Upper lobe of left lung (tissue), 4 donors: ENCODE measurements at regions not wholly inside any gene's neighbourhood (a gene's known extent, or its start where the extent isn't known, plus 50 kb on each side); places are given as distances from the start of the nearest gene placed in this dataset.

ENCODE experiments used
- CTCF ChIP-seq, 6 experiments: fragments of 450-650 bp in 4 of 6; fragments of 200-600 bp in 2 of 6; sonication (generic) in 2 of 6; IDR thresholded peaks; one replicate each; pipeline ENCODE4 v1.5.1; 2016 to 2019; ENCODE audit warnings: antibody characterized with exemption in 6 of 6
- POLR2A ChIP-seq, 4 donors: fragments of 450-650 bp; IDR thresholded peaks; one replicate each; pipeline ENCODE4 v1.5.1; 2016 to 2017; ENCODE audit warnings: antibody characterized with exemption in 4 of 4, mild to moderate bottlenecking in 2 of 4
- POLR2AphosphoS5 ChIP-seq, 2 donors: sonication (generic); formaldehyde crosslinking; IDR thresholded peaks; one replicate each; pipeline ENCODE4 v1.5.1; 2017; ENCODE audit warnings: antibody characterized with exemption in 2 of 2

GRCh38 chr20:50257860-50258259 is 67.2 kb downstream of the CEBPB start:
- TF ChIP-seq CTCF (IDR thresholded peaks at IDR 0.05) (no peak), POLR2A (IDR thresholded peaks at IDR 0.05) (no peak), POLR2AphosphoS5 (IDR thresholded peaks at IDR 0.05) (no peak)
